GM21786 (cell line): ENCODE measurements at regions not wholly inside any gene's neighbourhood (a gene's known extent, or its start where the extent isn't known, plus 50 kb on each side); places are given as distances from the start of the nearest gene placed in this dataset.

ENCODE experiments used
- ATAC-seq: cut with Tn5 transposase; IDR thresholded peaks from one replicate; pipeline ENCODE4 v1.9.1; 2021; ENCODE audit not compliant: unreplicated experiment

GRCh38 chr6:19438566-19439353, 398.4 kb upstream of the ID4 start:
- ATAC-seq: no peak

GRCh38 chr6:19440531-19440930, 396.6 kb upstream of the ID4 start:
- ATAC-seq: no peak

GRCh38 chr6:19443411-19443810, 393.8 kb upstream of the ID4 start:
- ATAC-seq: no peak

GRCh38 chr6:19444041-19444440, 393.1 kb upstream of the ID4 start:
- ATAC-seq: no peak

- ATAC-seq: no peak
These were observed 392.7 kb upstream of the ID4 start for GRCh38 chr6:19444481-19444880.

- no peak for ATAC-seq
These were observed 390.6 kb upstream of the ID4 start for GRCh38 chr6:19446570-19446969.

GRCh38 chr6:19450651-19451050, 386.5 kb upstream of the ID4 start:
- ATAC-seq: no peak

GRCh38 chr6:19452495-19452894, 384.7 kb upstream of the ID4 start:
- ATAC-seq: no peak

GRCh38 chr6:19454001-19454720, 383.0 kb upstream of the ID4 start:
- ATAC-seq: no peak

GRCh38 chr6:19454721-19455392, 382.3 kb upstream of the ID4 start:
- ATAC-seq: no peak

GRCh38 chr6:19463250-19463649, 373.9 kb upstream of the ID4 start:
- no peak for ATAC-seq

GRCh38 chr6:19463925-19464324, 373.2 kb upstream of the ID4 start:
- no peak for ATAC-seq

GRCh38 chr6:19465256-19465655, 371.9 kb upstream of the ID4 start:
- no peak for ATAC-seq

- ATAC-seq: no peak
These were observed 371.4 kb upstream of the ID4 start for GRCh38 chr6:19465760-19466159.

- no peak for ATAC-seq
These were observed 366.8 kb upstream of the ID4 start for GRCh38 chr6:19470333-19470732.

- ATAC-seq: no peak
These were observed 365.0 kb upstream of the ID4 start for GRCh38 chr6:19472153-19472552.

- ATAC-seq: no peak
These were observed 364.3 kb upstream of the ID4 start for GRCh38 chr6:19472850-19473249.

- no peak for ATAC-seq
These were observed 359.6 kb upstream of the ID4 start for GRCh38 chr6:19477563-19477962.

- ATAC-seq: no peak
These were observed 358.9 kb upstream of the ID4 start for GRCh38 chr6:19478273-19478672.

- no peak for ATAC-seq
These were observed 358.2 kb upstream of the ID4 start for GRCh38 chr6:19478992-19479391.

- no peak for ATAC-seq
These were observed 357.6 kb upstream of the ID4 start for GRCh38 chr6:19479551-19479950.
